Activated T-helper 2 cell treated with anti-CD3 and anti-CD28 coated beads, Interferon-gamma antibody, Interleukin-2, Interleukin-4, amounts not matched to agents 10 μg/mL and 5 μg/mL and 100 μg/mL, durations not matched to agents 14 hours and 24 hours and 36 hours (primary cell): ENCODE measurements at regions not wholly inside any gene's neighbourhood (a gene's known extent, or its start where the extent isn't known, plus 50 kb on each side); places are given as distances from the start of the nearest gene placed in this dataset.
"Not testable (repeated sequence)": the region's sequence is repeated elsewhere in the genome, so short reads cannot be mapped to it uniquely, and the experiment has no call there.

ENCODE experiments used
- DNase-seq: peaks from one replicate; pipeline ENCODE4 v3.0.0; 2021; ENCODE audit warnings: low spot score
- H3K27ac Mint-ChIP-seq: one replicate; pipeline ENCODE4 v1.8.0; 2021; ENCODE audit warnings: mixed read lengths
- H3K27me3 Mint-ChIP-seq: one replicate; pipeline ENCODE4 v1.8.0; 2021; ENCODE audit warnings: low read depth, mixed read lengths
- H3K36me3 Mint-ChIP-seq: one replicate; pipeline ENCODE4 v1.8.0; 2021; ENCODE audit warnings: low read depth, mixed read lengths
- H3K4me1 Mint-ChIP-seq: one replicate; pipeline ENCODE4 v1.8.0; 2021; ENCODE audit warnings: low read depth, mixed read lengths
- H3K4me3 Mint-ChIP-seq: one replicate; pipeline ENCODE4 v1.8.0; 2021; ENCODE audit warnings: low read depth, mild to moderate bottlenecking, moderate library complexity, mixed read lengths
- H3K9me3 Mint-ChIP-seq: one replicate; pipeline ENCODE4 v1.8.0; 2021; ENCODE audit warnings: mixed read lengths
- intact Hi-C: fragments of 100-400 bp; cut with micrococcal nuclease; formaldehyde crosslinking; loops from one replicate; pipeline ENCODE4 v1.15.1; 2023

- H3K4me1 Mint-ChIP-seq = no peaks in the 10 kb centered on the region
- H3K27me3 Mint-ChIP-seq = no peaks in the 10 kb centered on the region
- H3K27ac Mint-ChIP-seq = no peak overlapping the region
- no peaks in the 10 kb centered on the region for H3K36me3 Mint-ChIP-seq
- H3K9me3 Mint-ChIP-seq = peaks cover 23% of the 10 kb centered on the region
- H3K4me3 Mint-ChIP-seq = no peak overlapping the region
- intact Hi-C loops = no loop called here
- DNase-seq = no peak
Observed at GRCh38 chrX:144494074-144494473, 610.2 kb downstream of the UBE2NL start.

- Mint-ChIP-seq H3K9me3 (peaks cover 28% of the 10 kb centered on the region), H3K4me1 (no peaks in the 10 kb centered on the region), H3K36me3 (no peaks in the 10 kb centered on the region), H3K27ac (no peak overlapping the region), H3K27me3 (no peaks in the 10 kb centered on the region), H3K4me3 (no peak overlapping the region)
- intact Hi-C loops = no loop called here
- DNase-seq = no peak
Observed at GRCh38 chrX:144531877-144532276, 648.0 kb downstream of the UBE2NL start.

- H3K4me1 Mint-ChIP-seq = no peaks in the 10 kb centered on the region
Observed at GRCh38 chrX:144566592-144566991, 680.7 kb upstream of the SPANXN1 start.

GRCh38 chrX:144586756-144587155, 660.5 kb upstream of the SPANXN1 start:
- Mint-ChIP-seq H3K9me3 (peaks cover 20% of the 10 kb centered on the region), H3K4me3 (no peak overlapping the region), H3K27me3 (no peaks in the 10 kb centered on the region), H3K4me1 (no peaks in the 10 kb centered on the region), H3K27ac (no peak overlapping the region), H3K36me3 (no peaks in the 10 kb centered on the region)
- no peak for DNase-seq
- intact Hi-C loops = no loop called here

More at GRCh38 chrX:144566592-144566991, 680.7 kb upstream of the SPANXN1 start:
- H3K4me3 Mint-ChIP-seq = no peak overlapping the region
- H3K36me3 Mint-ChIP-seq = no peaks in the 10 kb centered on the region
- peaks cover 6% of the 10 kb centered on the region for H3K9me3 Mint-ChIP-seq
- no peak for DNase-seq
- H3K27me3 Mint-ChIP-seq = no peaks in the 10 kb centered on the region
- intact Hi-C loops = no loop called here
- no peak overlapping the region for H3K27ac Mint-ChIP-seq

- H3K27ac Mint-ChIP-seq = no peak overlapping the region
- DNase-seq = no peak
- H3K4me3 Mint-ChIP-seq = no peak overlapping the region
- H3K4me1 Mint-ChIP-seq = no peaks in the 10 kb centered on the region
- no peaks in the 10 kb centered on the region for H3K27me3 Mint-ChIP-seq
- no peaks in the 10 kb centered on the region for H3K36me3 Mint-ChIP-seq
- intact Hi-C loops = no loop called here
- peaks cover 16% of the 10 kb centered on the region for H3K9me3 Mint-ChIP-seq
Observed at GRCh38 chrX:144592036-144592435, 655.3 kb upstream of the SPANXN1 start.

- Mint-ChIP-seq H3K9me3 (no peaks in the 10 kb centered on the region), H3K27ac (no peak overlapping the region), H3K4me1 (no peaks in the 10 kb centered on the region), H3K4me3 (no peak overlapping the region), H3K36me3 (no peaks in the 10 kb centered on the region), H3K27me3 (no peaks in the 10 kb centered on the region)
- intact Hi-C loops = no loop called here
- DNase-seq = no peak
Observed at GRCh38 chrX:144601010-144601409, 646.3 kb upstream of the SPANXN1 start.

- H3K27me3 Mint-ChIP-seq = no peaks in the 10 kb centered on the region
- no peak overlapping the region for H3K27ac Mint-ChIP-seq
- DNase-seq = no peak
- H3K4me3 Mint-ChIP-seq = no peak overlapping the region
- intact Hi-C loops = no loop called here
- H3K36me3 Mint-ChIP-seq = no peaks in the 10 kb centered on the region
- H3K4me1 Mint-ChIP-seq = no peaks in the 10 kb centered on the region
- H3K9me3 Mint-ChIP-seq = peaks cover 8% of the 10 kb centered on the region
Observed at GRCh38 chrX:144612076-144612475, 635.2 kb upstream of the SPANXN1 start.

- Mint-ChIP-seq H3K36me3 (no peaks in the 10 kb centered on the region), H3K27me3 (no peaks in the 10 kb centered on the region), H3K27ac (no peak overlapping the region), H3K4me3 (no peak overlapping the region), H3K9me3 (peaks cover 12% of the 10 kb centered on the region), H3K4me1 (no peaks in the 10 kb centered on the region)
- intact Hi-C loops = no loop called here
- DNase-seq = no peak
Observed at GRCh38 chrX:144616317-144616716, 631.0 kb upstream of the SPANXN1 start.

- intact Hi-C loops = no loop called here
- Mint-ChIP-seq H3K4me3 (no peak overlapping the region), H3K27ac (no peak overlapping the region), H3K9me3 (peaks cover 25% of the 10 kb centered on the region), H3K27me3 (no peaks in the 10 kb centered on the region), H3K4me1 (no peaks in the 10 kb centered on the region), H3K36me3 (no peaks in the 10 kb centered on the region)
- no peak for DNase-seq
Observed at GRCh38 chrX:144627947-144628346, 619.4 kb upstream of the SPANXN1 start.

- H3K4me3 Mint-ChIP-seq, intact Hi-C loops, H3K4me1 Mint-ChIP-seq, H3K27ac Mint-ChIP-seq, H3K27me3 Mint-ChIP-seq, DNase-seq, H3K36me3 Mint-ChIP-seq: not testable (repeated sequence)
- peaks cover 11% of the 10 kb centered on the region for H3K9me3 Mint-ChIP-seq
Observed at GRCh38 chrX:144634451-144634850, 612.9 kb upstream of the SPANXN1 start.

GRCh38 chrX:144637731-144638130, 609.6 kb upstream of the SPANXN1 start:
- Mint-ChIP-seq H3K27me3 (no peaks in the 10 kb centered on the region), H3K4me3 (no peak overlapping the region), H3K9me3 (peaks cover 10% of the 10 kb centered on the region), H3K4me1 (no peaks in the 10 kb centered on the region), H3K36me3 (no peaks in the 10 kb centered on the region), H3K27ac (no peak overlapping the region)
- DNase-seq = no peak
- intact Hi-C loops = no loop called here

GRCh38 chrX:144648788-144649187, 598.5 kb upstream of the SPANXN1 start:
- Mint-ChIP-seq H3K9me3 (peaks cover 21% of the 10 kb centered on the region), H3K4me3 (no peak overlapping the region), H3K27me3 (no peaks in the 10 kb centered on the region), H3K36me3 (no peaks in the 10 kb centered on the region), H3K27ac (no peak overlapping the region), H3K4me1 (no peaks in the 10 kb centered on the region)
- intact Hi-C loops = no loop called here
- DNase-seq = no peak

- no peak overlapping the region for H3K4me3 Mint-ChIP-seq
- H3K36me3 Mint-ChIP-seq = no peaks in the 10 kb centered on the region
- no peak overlapping the region for H3K27ac Mint-ChIP-seq
- H3K9me3 Mint-ChIP-seq = peaks cover 7% of the 10 kb centered on the region
- no peaks in the 10 kb centered on the region for H3K27me3 Mint-ChIP-seq
- no peaks in the 10 kb centered on the region for H3K4me1 Mint-ChIP-seq
- DNase-seq = no peak
- intact Hi-C loops = no loop called here
Observed at GRCh38 chrX:144681501-144681900, 565.8 kb upstream of the SPANXN1 start.

GRCh38 chrX:144683247-144683646, 564.1 kb upstream of the SPANXN1 start:
- no peaks in the 10 kb centered on the region for H3K4me1 Mint-ChIP-seq
- peaks cover 7% of the 10 kb centered on the region for H3K9me3 Mint-ChIP-seq
- no peak for DNase-seq
- intact Hi-C loops = no loop called here
- no peaks in the 10 kb centered on the region for H3K27me3 Mint-ChIP-seq
- H3K27ac Mint-ChIP-seq = no peak overlapping the region
- H3K4me3 Mint-ChIP-seq = no peak overlapping the region
- no peaks in the 10 kb centered on the region for H3K36me3 Mint-ChIP-seq
